HCT116 (cell line): ENCODE measurements at regions not wholly inside any gene's neighbourhood (a gene's known extent, or its start where the extent isn't known, plus 50 kb on each side); places are given as distances from the start of the nearest gene placed in this dataset.

Source experiments
- ELF1 ChIP-seq: IDR thresholded peaks from 2 replicates; pipeline ENCODE4 v1.6.1; 2012; ENCODE audit warnings: low read depth, borderline replicate concordance
- EZH2 ChIP-seq: fragments of 200-600 bp; sonication (generic); IDR thresholded peaks from 2 replicates; pipeline ENCODE4 v1.6.1; 2017; ENCODE audit warnings: antibody characterized with exemption, mixed run types
- EZH2phosphoT487 ChIP-seq: fragments of 200-600 bp; IDR thresholded peaks from 2 replicates; pipeline ENCODE4 v1.6.1; 2018; ENCODE audit warnings: antibody characterized with exemption, borderline replicate concordance
- POLR2A ChIP-seq: IDR thresholded peaks from 2 replicates; pipeline ENCODE4 v1.7.0; 2011; ENCODE audit warnings: borderline replicate concordance; ENCODE audit not compliant: insufficient read depth, insufficient read length; ENCODE audit errors: extremely low read depth
- POLR2AphosphoS5 ChIP-seq: IDR thresholded peaks from 2 replicates; pipeline ENCODE4 v1.6.1; 2011; ENCODE audit warnings: mild to moderate bottlenecking, low read depth, low read length, moderate library complexity
- YY1 ChIP-seq: IDR thresholded peaks from 2 replicates; pipeline ENCODE4 v1.6.1; 2011; ENCODE audit warnings: low read length, low read depth, moderate library complexity, mild to moderate bottlenecking; ENCODE audit not compliant: insufficient replicate concordance; ENCODE audit errors: extremely low read depth
- TF ChIP-seq, protein P1 (sequence below), 3 experiments: fragments of 200-600 bp in 1 of 3; sonication (generic) in 1 of 3; IDR thresholded peaks in 2 of 3; conservative IDR thresholded peaks in 1 of 3; 2 replicates each; pipeline ENCODE4 v1.5.1; 2012 to 2017; ENCODE audit warnings: low read depth in 2 of 3, low read length in 2 of 3, antibody characterized with exemption in 1 of 3, borderline replicate concordance in 1 of 3, control low read depth in 1 of 3, mild to moderate bottlenecking in 1 of 3, mixed read lengths in 1 of 3, mixed run types in 1 of 3, moderate library complexity in 1 of 3; ENCODE audit not compliant: insufficient read depth in 1 of 3
- TF ChIP-seq, protein P2 (sequence below): IDR thresholded peaks from 2 replicates; pipeline ENCODE4 v1.6.1; 2012

DNA sequence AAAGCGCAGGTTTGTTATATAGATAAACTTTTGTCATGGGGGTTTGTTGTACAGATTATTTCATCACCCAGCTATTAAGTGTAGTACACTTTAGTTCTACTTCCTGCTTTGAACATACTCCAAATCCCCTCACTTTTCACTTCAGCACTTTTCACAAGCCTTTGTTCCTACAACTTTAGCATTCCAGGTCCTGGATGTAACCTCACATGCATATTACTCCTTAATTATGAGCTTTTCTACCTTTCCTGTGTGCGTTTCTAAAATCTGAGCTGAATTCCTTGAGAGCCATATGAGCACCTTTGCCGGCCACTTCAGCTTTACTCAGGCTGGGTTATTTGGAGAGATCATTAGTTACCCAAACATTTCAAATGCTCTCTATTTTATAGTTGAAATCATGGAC is 179.2 kb upstream of the TNFAIP3 start:
- TF ChIP-seq YY1 (no peak), EZH2 (no peak), POLR2A (no peak), ELF1 (no peak), EZH2phosphoT487 (no peak), POLR2AphosphoS5 (no peak)
- TF ChIP-seq, protein P1, sequence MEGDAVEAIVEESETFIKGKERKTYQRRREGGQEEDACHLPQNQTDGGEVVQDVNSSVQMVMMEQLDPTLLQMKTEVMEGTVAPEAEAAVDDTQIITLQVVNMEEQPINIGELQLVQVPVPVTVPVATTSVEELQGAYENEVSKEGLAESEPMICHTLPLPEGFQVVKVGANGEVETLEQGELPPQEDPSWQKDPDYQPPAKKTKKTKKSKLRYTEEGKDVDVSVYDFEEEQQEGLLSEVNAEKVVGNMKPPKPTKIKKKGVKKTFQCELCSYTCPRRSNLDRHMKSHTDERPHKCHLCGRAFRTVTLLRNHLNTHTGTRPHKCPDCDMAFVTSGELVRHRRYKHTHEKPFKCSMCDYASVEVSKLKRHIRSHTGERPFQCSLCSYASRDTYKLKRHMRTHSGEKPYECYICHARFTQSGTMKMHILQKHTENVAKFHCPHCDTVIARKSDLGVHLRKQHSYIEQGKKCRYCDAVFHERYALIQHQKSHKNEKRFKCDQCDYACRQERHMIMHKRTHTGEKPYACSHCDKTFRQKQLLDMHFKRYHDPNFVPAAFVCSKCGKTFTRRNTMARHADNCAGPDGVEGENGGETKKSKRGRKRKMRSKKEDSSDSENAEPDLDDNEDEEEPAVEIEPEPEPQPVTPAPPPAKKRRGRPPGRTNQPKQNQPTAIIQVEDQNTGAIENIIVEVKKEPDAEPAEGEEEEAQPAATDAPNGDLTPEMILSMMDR (IDR thresholded peaks at IDR 0.05 in 2 of 3, conservative IDR thresholded peaks at IDR 0.05 in 1 of 3; ENCODE audit: borderline replicate concordance in 1 of 3, insufficient read depth in 1 of 3, low read depth in 2 of 3, low read length in 2 of 3) = no peak
- TF ChIP-seq, protein P2, sequence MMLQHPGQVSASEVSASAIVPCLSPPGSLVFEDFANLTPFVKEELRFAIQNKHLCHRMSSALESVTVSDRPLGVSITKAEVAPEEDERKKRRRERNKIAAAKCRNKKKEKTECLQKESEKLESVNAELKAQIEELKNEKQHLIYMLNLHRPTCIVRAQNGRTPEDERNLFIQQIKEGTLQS = no peak
